A549 (cell line): ENCODE measurements at regions not wholly inside any gene's neighbourhood (a gene's known extent, or its start where the extent isn't known, plus 50 kb on each side); places are given as distances from the start of the nearest gene placed in this dataset.

Experiments used
- ATAC-seq, 2 experiments: fragments of 200-7000 bp in 1 of 2; fragments of >200 bp in 1 of 2; cut with Nextera tagmentation in 1 of 2; cut with Tn5 transposase in 1 of 2; 3 replicates each; pipeline versions ENCODE4 v1.8.0 to v1.9.1; 2018 to 2020; ENCODE audit warnings: mild to moderate bottlenecking in 1 of 2, moderate library complexity in 1 of 2
- CTCF ChIA-PET: fragments of 300-600 bp; sonication (Branson Sonifier 250); formaldehyde crosslinking; extraction: SDS; loops from one replicate; lab custom pipeline; 2021; ENCODE audit warnings: antibody characterized with exemption, inconsistent platforms; lab: Yijun Ruan, JAX
- POLR2A ChIA-PET: fragments of 350-600 bp; formaldehyde crosslinking; extraction: SDS; loops from one replicate; lab custom pipeline; 2021; ENCODE audit warnings: antibody characterized with exemption, inconsistent platforms; lab: Yijun Ruan, JAX
- DNase-seq, 2 experiments: peaks; one replicate each; pipeline versions ENCODE4 v3.0.0 to v3.0.0-alpha.2; 2011 to 2016; ENCODE audit warnings: low read depth in 1 of 2, low spot score in 1 of 2
- FAIRE-seq: peaks from 2 replicates; lab custom pipeline; 2011; peaks lifted over from hg19 to GRCh38; lab: Jason Lieb, UNC
- H3K27ac ChIP-seq, 2 experiments: fragments of >200 bp; sonication (Bioruptor Twin); formaldehyde crosslinking; 3 replicates each; pipeline ENCODE4 v1.5.1; 2016 to 2017
- H3K4me1 ChIP-seq: fragments of >200 bp; sonication (Bioruptor Twin); formaldehyde crosslinking; 3 replicates; pipeline ENCODE4 v1.6.1; 2016
- H3K4me2 ChIP-seq: fragments of >200 bp; sonication (Bioruptor Twin); formaldehyde crosslinking; 3 replicates; pipeline ENCODE4 v1.6.1; 2016
- H3K4me3 ChIP-seq: fragments of >200 bp; sonication (Bioruptor Twin); formaldehyde crosslinking; 3 replicates; pipeline ENCODE4 v1.5.1; 2016
- H3K9me3 ChIP-seq: fragments of >200 bp; sonication (Bioruptor Twin); formaldehyde crosslinking; 3 replicates; pipeline ENCODE4 v1.6.1; 2016
- ATOH8 ChIP-seq: fragments of 250-450 bp; sonication (Bioruptor Pico); IDR thresholded peaks from 2 replicates; pipeline ENCODE4 v1.5.0; 2020; ENCODE audit warnings: low read depth, mild to moderate bottlenecking, moderate library complexity
- BCL3 ChIP-seq: fragments of >200 bp; sonication (Bioruptor Twin); formaldehyde crosslinking; IDR thresholded peaks from 3 replicates; pipeline ENCODE4 v1.6.1; 2016
- BHLHE40 ChIP-seq: IDR thresholded peaks from 2 replicates; pipeline ENCODE4 v1.6.1; 2012; ENCODE audit warnings: low read depth, low read length, inconsistent platforms
- CEBPB ChIP-seq, 2 experiments: fragments of >200 bp in 1 of 2; sonication (Bioruptor Twin) in 1 of 2; formaldehyde crosslinking in 1 of 2; IDR thresholded peaks; 2 replicates each; pipeline ENCODE4 v1.6.1; 2012 to 2016
- CHD2 ChIP-seq: fragments of 150-350 bp; IDR thresholded peaks from 2 replicates; pipeline ENCODE4 v1.6.1; 2014; ENCODE audit warnings: low read length; ENCODE audit not compliant: partially characterized antibody
- CHD4 ChIP-seq: fragments of 200-600 bp; sonication (generic); IDR thresholded peaks from 2 replicates; pipeline ENCODE4 v1.6.1; 2016; ENCODE audit warnings: antibody characterized with exemption, mild to moderate bottlenecking, borderline replicate concordance
- EHF ChIP-seq: fragments of 250-450 bp; sonication (Bioruptor Pico); IDR thresholded peaks from 2 replicates; pipeline ENCODE4 v1.5.0; 2020; ENCODE audit warnings: mild to moderate bottlenecking
- EHMT2 ChIP-seq: fragments of 200-600 bp; sonication (generic); IDR thresholded peaks from 2 replicates; pipeline ENCODE4 v1.6.1; 2016; ENCODE audit warnings: antibody characterized with exemption, low read depth, mild to moderate bottlenecking, moderate library complexity
- EP300 ChIP-seq, 2 experiments: fragments of >200 bp; sonication (Bioruptor Twin); formaldehyde crosslinking; IDR thresholded peaks; 2 replicates in 1 of 2; 3 replicates in 1 of 2; pipeline ENCODE4 v1.6.1; 2016 to 2017
- FOSB ChIP-seq: fragments of 250-450 bp; sonication (Bioruptor Pico); IDR thresholded peaks from 2 replicates; pipeline ENCODE4 v1.5.0; 2020; ENCODE audit warnings: mild to moderate bottlenecking, moderate library complexity
- FOSL2 ChIP-seq, 2 experiments: fragments of 450-650 bp in 1 of 2; fragments of >200 bp in 1 of 2; sonication (Bioruptor Twin) in 1 of 2; formaldehyde crosslinking; IDR thresholded peaks; 2 replicates each; pipeline versions ENCODE4 v1.5.0 to v1.6.1; 2016 to 2020; ENCODE audit warnings: mild to moderate bottlenecking in 1 of 2, moderate library complexity in 1 of 2
- FOXS1 ChIP-seq: fragments of 250-450 bp; sonication (Bioruptor Pico); IDR thresholded peaks from 2 replicates; pipeline ENCODE4 v1.5.0; 2020; ENCODE audit warnings: mild to moderate bottlenecking, moderate library complexity
- HES2 ChIP-seq: fragments of >200 bp; sonication (Bioruptor Twin); formaldehyde crosslinking; IDR thresholded peaks from 2 replicates; pipeline ENCODE4 v1.6.1; 2016
- HEYL ChIP-seq: fragments of 250-450 bp; sonication (Bioruptor Pico); IDR thresholded peaks from 2 replicates; pipeline ENCODE4 v1.8.0; 2021; ENCODE audit warnings: mild to moderate bottlenecking, moderate library complexity
- HMGXB4 ChIP-seq: fragments of 250-450 bp; sonication (Bioruptor Pico); IDR thresholded peaks from 2 replicates; pipeline ENCODE4 v1.5.0; 2021; ENCODE audit warnings: mild to moderate bottlenecking, moderate library complexity, borderline replicate concordance
- HOXA7 ChIP-seq: fragments of 250-450 bp; sonication (Bioruptor Pico); IDR thresholded peaks from 2 replicates; pipeline ENCODE4 v1.5.0; 2020; ENCODE audit warnings: mild to moderate bottlenecking, moderate library complexity
- JUNB ChIP-seq: fragments of >200 bp; sonication (Bioruptor Twin); formaldehyde crosslinking; IDR thresholded peaks from 2 replicates; pipeline ENCODE4 v1.6.1; 2016
- KDM1A ChIP-seq: fragments of 200-600 bp; sonication (generic); IDR thresholded peaks from 2 replicates; pipeline ENCODE4 v1.6.1; 2016; ENCODE audit warnings: low read depth, mild to moderate bottlenecking
- KDM5A ChIP-seq: fragments of 200-600 bp; sonication (generic); IDR thresholded peaks from 2 replicates; pipeline ENCODE4 v1.6.1; 2016; ENCODE audit warnings: antibody characterized with exemption, mild to moderate bottlenecking
- NPAS2 ChIP-seq: fragments of 250-450 bp; sonication (Bioruptor Pico); IDR thresholded peaks from 2 replicates; pipeline ENCODE4 v1.8.0; 2022; ENCODE audit warnings: mild to moderate bottlenecking, moderate library complexity, borderline replicate concordance
- NR3C1 ChIP-seq: fragments of >200 bp; sonication (Bioruptor Twin); formaldehyde crosslinking; IDR thresholded peaks from 3 replicates; pipeline ENCODE4 v1.6.1; 2017
- RARB ChIP-seq: fragments of 250-450 bp; sonication (Bioruptor Pico); IDR thresholded peaks from 2 replicates; pipeline ENCODE4 v1.8.0; 2021; ENCODE audit warnings: mild to moderate bottlenecking, moderate library complexity
- RCOR1 ChIP-seq: fragments of 150-350 bp; IDR thresholded peaks from 2 replicates; pipeline ENCODE4 v1.6.1; 2014; ENCODE audit warnings: antibody characterized with exemption, low read length, low read depth
- RNF2 ChIP-seq: fragments of 200-600 bp; sonication (generic); IDR thresholded peaks from 2 replicates; pipeline ENCODE4 v1.6.1; 2016; ENCODE audit warnings: low read depth, mild to moderate bottlenecking, antibody characterized with exemption, moderate library complexity, borderline replicate concordance
- USF2 ChIP-seq: fragments of 450-650 bp; IDR thresholded peaks from 2 replicates; pipeline ENCODE4 v1.6.1; 2014; ENCODE audit warnings: antibody characterized with exemption
- ZNF302 ChIP-seq: fragments of 250-450 bp; sonication (Bioruptor Pico); IDR thresholded peaks from 2 replicates; pipeline ENCODE4 v1.9.0; 2021; ENCODE audit warnings: inconsistent platforms, mild to moderate bottlenecking, moderate library complexity
- ZSCAN20 ChIP-seq: fragments of 250-450 bp; sonication (Bioruptor Pico); IDR thresholded peaks from 2 replicates; pipeline ENCODE4 v1.8.0; 2022; ENCODE audit warnings: mild to moderate bottlenecking, moderate library complexity
- WGBS: methylation state at CpG from one replicate; pipeline ENCODE4 v1.1.6; 2017; ENCODE audit errors: missing lambda C conversion rate; 5-methylcytosine and 5-hydroxymethylcytosine counted together

GRCh38 chr17:33704856-33705255 lies 411.8 kb upstream of the ASIC2 start:
- Histone ChIP-seq H3K4me1 (no peaks in the 10 kb centered on the region), H3K27ac (no peak overlapping the region), H3K9me3 (0 out of 3 replicates have a peak, but pooled peaks cover 3% of the 10 kb centered on the region), H3K4me3 (no peak overlapping the region), H3K4me2 (no peak overlapping the region)
- ChIA-PET POLR2A (no interaction called here), CTCF (interaction anchor here (1.3 to 1.6 kb wide), 2 partner anchors 13 to 18 kb away, joined by 3 to 4 read pairs; no protein-coding TSS in a partner anchor)
- WGBS: 25% methylated on average over 2 of the region's 2 CpGs
- no peak for DNase-seq
- no peak for TF ChIP-seq BCL3
- FAIRE-seq: no peak
- ATAC-seq: no peak

GRCh38 chr17:33709881-33710280 lies 416.8 kb upstream of the ASIC2 start:
- H3K4me3 ChIP-seq: no peak overlapping the region
- DNase-seq (no peak), ATAC-seq (no peak), FAIRE-seq (no peak)
- POLR2A ChIA-PET: no interaction called here
- TF ChIP-seq BHLHE40 (no peak), RNF2 (no peak), RARB (CRISPR knock-in tag) (no peak), NR3C1 (no peak), EP300 (IDR thresholded peaks at IDR 0.05) (no peak), HOXA7 (CRISPR knock-in tag) (no peak), EHF (CRISPR knock-in tag) (no peak), CEBPB (IDR thresholded peaks at IDR 0.05) (no peak)
- CTCF ChIA-PET: interaction anchor here (1.8 kb wide), 1 partner anchor 16 kb away, joined by 11 read pairs; no protein-coding TSS in a partner anchor
- 0 out of 3 replicates have a peak, but pooled peaks cover 3% of the 10 kb centered on the region for H3K9me3 ChIP-seq
- no peak overlapping the region for H3K27ac ChIP-seq
- H3K4me2 ChIP-seq: no peak overlapping the region
- WGBS: 0% methylated on average over 2 of the region's 2 CpGs
- H3K4me1 ChIP-seq: no peaks in the 10 kb centered on the region

- Histone ChIP-seq H3K4me2 (no peak overlapping the region), H3K9me3 (no peaks in the 10 kb centered on the region), H3K4me1 (no peaks in the 10 kb centered on the region), H3K27ac (no peak overlapping the region), H3K4me3 (no peak overlapping the region)
- ChIA-PET POLR2A (no interaction called here), CTCF (interaction anchor here (0.9 to 1.3 kb wide), 3 partner anchors 13 to 39 kb away, joined by 3 to 5 read pairs (median 4); no protein-coding TSS in a partner anchor)
- TF ChIP-seq FOSL2 (IDR thresholded peaks at IDR 0.05) (no peak), FOSL2 (CRISPR knock-in tag; IDR thresholded peaks at IDR 0.05) (no peak), EHMT2 (no peak), USF2 (no peak), FOSB (CRISPR knock-in tag) (no peak), NPAS2 (CRISPR knock-in tag) (no peak)
- 27% methylated on average over 2 of the region's 2 CpGs for WGBS
- no peak for FAIRE-seq
- ATAC-seq: peak in 1 of 2 experiments; percentile 48; a peak in 2 of 6 replicates
- no peak for DNase-seq
These were observed 419.0 kb upstream of the ASIC2 start for GRCh38 chr17:33712120-33712519.

GRCh38 chr17:33716957-33717356 lies 423.9 kb upstream of the ASIC2 start:
- CTCF ChIA-PET: interaction anchor here (0.9 to 2.5 kb wide), 3 partner anchors 9 to 65 kb away, joined by 3 to 11 read pairs (median 4); no protein-coding TSS in a partner anchor

More at GRCh38 chr17:33716957-33717356, 423.9 kb upstream of the ASIC2 start:
- POLR2A ChIA-PET: no interaction called here
- no peak for TF ChIP-seq HEYL (CRISPR knock-in tag)
- no peak for TF ChIP-seq ZSCAN20 (CRISPR knock-in tag)
- TF ChIP-seq ZNF302: no peak
- TF ChIP-seq JUNB: no peak
- no peak for TF ChIP-seq CHD2
- no peak for TF ChIP-seq HMGXB4
- no peak for TF ChIP-seq KDM1A
- no peak for TF ChIP-seq KDM5A
- TF ChIP-seq ATOH8: no peak
- TF ChIP-seq CHD4: no peak
- no peak for TF ChIP-seq CEBPB (IDR thresholded peaks at IDR 0.05)
- TF ChIP-seq HES2: no peak
- TF ChIP-seq RCOR1: no peak
- no peak for TF ChIP-seq FOXS1 (CRISPR knock-in tag)
- TF ChIP-seq NR3C1: no peak
- TF ChIP-seq, all 56 proteins: peak for 0
- ATAC-seq: no peak
- Histone ChIP-seq H3K27ac (no peak overlapping the region), H3K9me3 (no peaks in the 10 kb centered on the region), H3K4me2 (no peak overlapping the region), H3K4me3 (no peak overlapping the region), H3K4me1 (no peaks in the 10 kb centered on the region)
- WGBS: 26% methylated on average over 2 of the region's 2 CpGs
- no peak for FAIRE-seq
- no peak for DNase-seq
